SH-SY5Y (cell line): ENCODE measurements at regions not wholly inside any gene's neighbourhood (a gene's known extent, or its start where the extent isn't known, plus 50 kb on each side); places are given as distances from the start of the nearest gene placed in this dataset.

Source experiments
- GATA2 ChIP-seq: IDR thresholded peaks from 2 replicates; pipeline ENCODE4 v1.6.1; 2011; ENCODE audit warnings: mild to moderate bottlenecking, low read depth, low read length
- GATA3 ChIP-seq: IDR thresholded peaks from 2 replicates; pipeline ENCODE4 v1.6.1; 2011; ENCODE audit warnings: low read depth, mild to moderate bottlenecking, low read length, moderate library complexity

GRCh38 chr13:72657379-72657778 lies 70.0 kb downstream of the MZT1 start:
- TF ChIP-seq GATA2 (no peak), GATA3 (no peak)

GRCh38 chr13:72656357-72656756 lies 71.1 kb downstream of the MZT1 start:
- TF ChIP-seq GATA3: no peak
- TF ChIP-seq GATA2: no peak

- no peak for TF ChIP-seq GATA2
- no peak for TF ChIP-seq GATA3
These were observed 73.9 kb downstream of the MZT1 start for GRCh38 chr13:72653506-72653905.

DNA sequence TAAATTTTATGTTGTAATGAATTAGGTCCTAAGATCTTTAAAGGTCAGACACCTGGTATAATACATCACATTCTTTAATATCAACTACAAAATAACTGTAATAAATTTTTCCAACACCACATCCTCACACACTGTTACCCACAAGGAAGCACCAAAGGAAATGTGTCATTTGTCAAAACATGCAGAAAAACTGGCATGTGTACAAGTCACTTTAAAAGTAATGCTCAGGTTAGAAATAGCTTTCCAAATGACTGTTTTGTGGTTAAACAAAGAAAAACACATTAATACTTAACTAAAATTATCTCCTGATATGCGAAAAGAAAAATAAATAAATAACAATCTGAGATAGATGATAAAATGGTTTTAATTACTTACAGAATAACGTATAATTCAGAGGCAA lies 74.7 kb downstream of the MZT1 start:
- TF ChIP-seq GATA2: no peak
- TF ChIP-seq GATA3: no peak

DNA sequence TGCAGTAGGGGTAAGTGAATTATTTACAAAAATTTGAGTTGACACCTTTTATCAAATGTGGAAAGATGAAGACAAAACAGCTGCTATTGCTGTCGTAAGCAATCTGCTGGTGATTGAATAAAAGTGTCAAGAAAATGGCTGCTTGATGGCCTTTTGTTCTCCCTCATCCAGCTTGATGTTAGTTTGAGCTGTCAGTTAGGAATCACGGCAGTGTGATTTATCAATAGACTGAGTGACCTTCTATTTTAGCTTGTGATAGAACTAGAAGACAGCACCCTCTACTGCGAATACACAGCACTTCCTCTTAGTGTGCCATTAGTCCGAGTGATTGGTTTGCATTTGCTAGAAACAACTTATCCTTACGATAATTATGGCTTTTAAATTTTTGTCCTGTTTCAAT lies 76.3 kb downstream of the MZT1 start:
- TF ChIP-seq GATA3 (no peak), GATA2 (no peak)

DNA sequence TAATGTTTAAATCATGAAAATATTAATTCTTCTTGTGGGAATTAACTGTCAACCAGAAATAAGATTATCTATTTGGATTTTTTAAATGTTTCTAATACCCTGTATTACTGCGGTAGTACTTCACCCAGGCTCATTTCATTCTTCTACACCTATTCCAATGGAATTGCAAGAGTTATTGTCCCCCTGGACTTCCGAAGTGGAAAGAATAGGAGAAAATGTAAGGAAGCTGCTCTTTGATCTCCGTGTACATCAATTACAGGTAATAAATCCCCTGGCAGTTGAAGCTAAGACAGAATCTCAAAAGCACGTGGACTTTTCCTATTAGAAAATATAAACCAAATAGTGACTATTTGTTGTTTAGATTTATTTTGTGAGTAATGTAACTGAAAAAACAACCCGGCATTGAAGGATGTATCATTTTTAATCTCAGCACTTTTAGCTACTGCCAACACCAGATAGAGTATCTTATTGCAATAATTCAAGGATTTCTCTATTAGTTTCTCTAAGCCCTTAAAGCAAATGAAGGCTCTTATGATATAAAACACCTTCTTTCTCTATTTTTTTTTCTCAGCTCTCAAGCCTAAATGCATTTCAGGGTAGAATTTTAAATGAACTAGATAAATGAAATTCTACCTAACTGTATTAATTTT lies 77.3 kb downstream of the MZT1 start:
- no peak for TF ChIP-seq GATA2
- TF ChIP-seq GATA3: no peak

DNA sequence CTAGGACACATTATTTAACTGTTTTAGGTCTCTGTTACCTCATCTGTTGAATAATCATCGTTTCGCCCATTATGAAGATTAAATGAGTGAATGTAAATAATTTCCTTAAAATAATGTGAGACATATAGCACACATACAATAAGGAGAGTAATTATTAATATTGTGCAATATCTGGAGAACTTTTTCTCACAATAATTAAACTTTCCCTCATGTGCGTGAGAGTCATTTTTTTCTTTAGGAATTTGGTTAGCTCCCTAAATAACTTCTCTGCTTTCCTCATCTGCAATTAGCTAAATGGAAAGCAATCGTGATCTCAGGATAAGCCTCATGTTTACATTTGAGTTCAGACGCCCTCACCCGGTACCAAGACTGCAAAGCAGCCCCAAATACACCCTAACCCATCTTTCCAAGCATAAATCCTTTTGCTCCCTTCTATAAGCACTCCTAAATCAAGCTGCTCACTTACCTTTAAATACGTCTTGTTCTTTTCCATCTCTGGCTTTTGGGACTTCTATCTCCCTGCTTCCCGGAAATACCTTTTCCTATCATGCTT lies 78.8 kb downstream of the MZT1 start:
- TF ChIP-seq GATA3 (no peak), GATA2 (no peak)

- no peak for TF ChIP-seq GATA2
- TF ChIP-seq GATA3: no peak
These were observed 80.0 kb downstream of the MZT1 start for GRCh38 chr13:72647422-72647821.

GRCh38 chr13:72645521-72645920 lies 81.9 kb downstream of the MZT1 start:
- no peak for TF ChIP-seq GATA2

- no peak for TF ChIP-seq GATA2
- TF ChIP-seq GATA3: no peak
These were observed 84.0 kb downstream of the MZT1 start for GRCh38 chr13:72643311-72643989.

DNA sequence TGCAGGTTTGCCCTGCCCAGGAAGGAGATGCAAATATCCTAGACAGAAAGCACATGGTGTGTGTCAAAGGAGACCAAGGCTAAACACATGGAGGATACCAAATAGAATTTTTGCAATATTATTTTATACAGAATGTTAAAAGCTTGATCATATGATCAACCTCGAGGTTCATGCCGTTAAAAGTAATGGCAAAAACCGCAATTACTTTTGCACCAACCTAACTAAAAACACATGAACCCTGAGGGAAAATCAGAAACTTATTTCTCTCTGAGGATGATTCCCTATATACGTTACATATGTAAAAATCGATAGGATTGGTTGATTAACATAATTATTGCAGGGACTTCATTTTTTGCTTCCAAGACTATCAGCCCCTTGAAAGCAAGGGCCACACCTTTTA lies 88.1 kb downstream of the MZT1 start:
- TF ChIP-seq GATA2: no peak
- no peak for TF ChIP-seq GATA3

- no peak for TF ChIP-seq GATA2
- TF ChIP-seq GATA3: no peak
These were observed 89.2 kb downstream of the MZT1 start for GRCh38 chr13:72638059-72638815.

GRCh38 chr13:72637561-72637960 lies 89.9 kb downstream of the MZT1 start:
- no peak for TF ChIP-seq GATA2
- no peak for TF ChIP-seq GATA3

GRCh38 chr13:72634859-72635258 lies 92.6 kb downstream of the MZT1 start:
- TF ChIP-seq GATA2 (no peak), GATA3 (no peak)
